ENCODE measurements at regions not wholly inside any gene's neighbourhood (a gene's known extent, or its start where the extent isn't known, plus 50 kb on each side); places are given as distances from the start of the nearest gene placed in this dataset.

DNA sequence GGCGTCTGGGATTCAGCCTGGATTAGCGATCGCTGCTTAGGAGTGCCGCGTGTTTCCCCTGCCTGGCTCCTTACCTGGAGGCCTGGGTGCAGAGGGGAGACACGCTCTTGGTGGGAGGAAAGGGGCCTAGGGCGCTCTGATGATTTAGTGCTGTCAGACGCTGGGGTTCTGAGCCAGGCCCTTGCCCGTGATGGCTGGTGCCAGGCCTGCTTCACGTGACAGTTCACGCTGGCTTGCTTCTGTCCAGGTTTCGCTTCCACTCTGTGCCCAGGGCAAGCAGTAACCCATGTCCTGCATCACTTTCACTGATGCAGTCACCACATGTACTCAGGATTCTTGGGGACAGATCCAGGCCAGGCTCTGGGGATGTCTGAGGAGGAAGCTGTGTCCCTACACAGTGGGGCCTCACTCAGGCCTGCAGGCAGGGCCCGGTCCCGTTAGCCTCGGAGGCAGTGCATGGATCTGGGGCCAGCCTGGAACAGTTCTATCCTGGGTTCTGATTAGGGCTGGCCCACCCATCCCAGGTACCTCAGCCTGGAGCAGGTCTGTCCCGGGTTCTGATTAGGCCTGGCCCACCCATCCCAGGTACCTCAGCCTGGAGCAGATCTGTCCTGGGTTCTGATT is 1220.9 kb downstream of the BRD1 start:
- in situ Hi-C loops (cut with HindIII; ENCODE audit: low pct_unique_long_range_greater_than_20kb, low sequenced_read_pairs) = no loop called here
- no peak for DNase-seq (ENCODE audit: low read depth, low spot score)

- in situ Hi-C loops (cut with HindIII; ENCODE audit: low pct_unique_long_range_greater_than_20kb, low sequenced_read_pairs) = no loop called here
- no peak for DNase-seq (ENCODE audit: low read depth, low spot score)
These were observed 1221.7 kb downstream of the BRD1 start for GRCh38 chr22:48605856-48606481.

- in situ Hi-C loops (cut with HindIII; ENCODE audit: low pct_unique_long_range_greater_than_20kb, low sequenced_read_pairs) = no loop called here
These were observed 1222.5 kb downstream of the BRD1 start for GRCh38 chr22:48605125-48605524.

GRCh38 chr22:48603621-48604320 is 1223.9 kb downstream of the BRD1 start:
- in situ Hi-C loops (cut with HindIII; ENCODE audit: low pct_unique_long_range_greater_than_20kb, low sequenced_read_pairs) = no loop called here

More at GRCh38 chr22:48605125-48605524, 1222.5 kb downstream of the BRD1 start:
- no peak for DNase-seq (ENCODE audit: low read depth, low spot score)

GRCh38 chr22:48602805-48603518 is 1224.7 kb downstream of the BRD1 start:
- DNase-seq (ENCODE audit: low read depth, low spot score) = no peak

More at GRCh38 chr22:48603621-48604320, 1223.9 kb downstream of the BRD1 start:
- DNase-seq (ENCODE audit: low read depth, low spot score) = no peak

GRCh38 chr22:48600681-48601080 is 1227.0 kb downstream of the BRD1 start:
- DNase-seq (ENCODE audit: low read depth, low spot score) = no peak
- in situ Hi-C loops (cut with HindIII; ENCODE audit: low pct_unique_long_range_greater_than_20kb, low sequenced_read_pairs) = no loop called here

More at GRCh38 chr22:48602805-48603518, 1224.7 kb downstream of the BRD1 start:
- in situ Hi-C loops (cut with HindIII; ENCODE audit: low pct_unique_long_range_greater_than_20kb, low sequenced_read_pairs) = no loop called here

- DNase-seq (ENCODE audit: low read depth, low spot score) = no peak
- in situ Hi-C loops (cut with HindIII; ENCODE audit: low pct_unique_long_range_greater_than_20kb, low sequenced_read_pairs) = no loop called here
These were observed 1227.5 kb downstream of the BRD1 start for GRCh38 chr22:48600171-48600570.

DNA sequence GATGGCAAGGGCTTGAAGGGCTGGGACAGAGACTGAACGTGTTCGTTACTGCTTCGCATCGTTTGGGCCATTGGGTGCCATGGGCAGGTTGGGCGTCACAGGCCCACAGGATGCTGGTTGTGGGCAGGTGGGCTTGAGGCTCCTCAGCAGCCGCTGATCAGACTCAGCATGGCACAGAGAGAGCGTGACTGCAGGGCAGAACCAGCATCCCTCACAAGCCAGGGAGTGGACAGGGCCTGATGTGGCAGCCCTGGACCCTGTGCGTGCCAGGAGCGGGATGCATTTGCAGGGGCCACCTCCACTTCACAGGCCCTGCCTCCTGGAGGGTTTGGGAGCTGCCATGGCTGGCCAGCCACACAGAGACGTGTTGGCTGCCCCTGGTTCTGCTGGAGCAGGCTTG is 1228.3 kb downstream of the BRD1 start:
- in situ Hi-C loops (cut with HindIII; ENCODE audit: low pct_unique_long_range_greater_than_20kb, low sequenced_read_pairs) = no loop called here
- no peak for DNase-seq (ENCODE audit: low read depth, low spot score)

- no peak for DNase-seq (ENCODE audit: low read depth, low spot score)
- in situ Hi-C loops (cut with HindIII; ENCODE audit: low pct_unique_long_range_greater_than_20kb, low sequenced_read_pairs) = no loop called here
These were observed 1231.4 kb downstream of the BRD1 start for GRCh38 chr22:48596111-48596850.

GRCh38 chr22:48595511-48595905 is 1232.2 kb downstream of the BRD1 start:
- in situ Hi-C loops (cut with HindIII; ENCODE audit: low pct_unique_long_range_greater_than_20kb, low sequenced_read_pairs) = no loop called here

DNA sequence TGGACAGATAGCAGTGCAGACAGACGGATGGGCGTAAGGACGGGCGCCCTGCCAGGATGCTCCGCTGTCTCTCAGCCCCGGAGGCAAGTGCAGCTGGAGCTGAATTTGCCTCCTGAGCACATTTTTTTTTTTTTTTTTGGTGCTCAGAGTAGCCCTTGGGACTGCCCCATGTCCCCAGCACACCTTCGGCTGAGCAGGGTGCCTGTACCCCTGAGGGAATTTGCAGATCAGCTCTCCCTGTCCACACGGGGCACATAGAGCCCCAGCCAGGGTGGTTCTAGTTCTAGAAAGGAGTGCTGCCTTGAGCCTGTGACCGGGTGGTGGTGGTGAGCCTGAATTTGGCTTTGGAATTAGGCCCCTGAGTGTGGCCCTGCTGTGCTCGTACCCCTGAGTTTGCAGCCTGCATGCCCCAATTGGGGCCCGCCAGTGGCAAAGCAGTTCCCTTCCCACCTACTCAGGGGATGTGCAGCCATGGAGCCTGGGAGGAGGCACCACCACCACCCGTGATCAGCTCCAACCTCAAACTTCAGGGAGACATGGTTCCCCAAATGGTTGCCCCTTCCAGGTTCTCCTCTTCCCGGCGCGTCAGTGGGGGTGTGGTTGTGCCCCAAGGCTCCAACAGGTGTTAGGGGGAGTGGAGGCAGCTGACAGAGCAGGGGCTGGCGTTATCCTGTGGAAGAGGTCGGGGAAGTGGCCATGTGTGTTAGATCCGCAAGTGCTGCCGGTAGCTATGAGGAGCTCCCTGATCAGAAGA is 1232.7 kb downstream of the BRD1 start:
- no peak for DNase-seq (ENCODE audit: low read depth, low spot score)
- in situ Hi-C loops (cut with HindIII; ENCODE audit: low pct_unique_long_range_greater_than_20kb, low sequenced_read_pairs) = no loop called here

More at GRCh38 chr22:48595511-48595905, 1232.2 kb downstream of the BRD1 start:
- no peak for DNase-seq (ENCODE audit: low read depth, low spot score)

DNA sequence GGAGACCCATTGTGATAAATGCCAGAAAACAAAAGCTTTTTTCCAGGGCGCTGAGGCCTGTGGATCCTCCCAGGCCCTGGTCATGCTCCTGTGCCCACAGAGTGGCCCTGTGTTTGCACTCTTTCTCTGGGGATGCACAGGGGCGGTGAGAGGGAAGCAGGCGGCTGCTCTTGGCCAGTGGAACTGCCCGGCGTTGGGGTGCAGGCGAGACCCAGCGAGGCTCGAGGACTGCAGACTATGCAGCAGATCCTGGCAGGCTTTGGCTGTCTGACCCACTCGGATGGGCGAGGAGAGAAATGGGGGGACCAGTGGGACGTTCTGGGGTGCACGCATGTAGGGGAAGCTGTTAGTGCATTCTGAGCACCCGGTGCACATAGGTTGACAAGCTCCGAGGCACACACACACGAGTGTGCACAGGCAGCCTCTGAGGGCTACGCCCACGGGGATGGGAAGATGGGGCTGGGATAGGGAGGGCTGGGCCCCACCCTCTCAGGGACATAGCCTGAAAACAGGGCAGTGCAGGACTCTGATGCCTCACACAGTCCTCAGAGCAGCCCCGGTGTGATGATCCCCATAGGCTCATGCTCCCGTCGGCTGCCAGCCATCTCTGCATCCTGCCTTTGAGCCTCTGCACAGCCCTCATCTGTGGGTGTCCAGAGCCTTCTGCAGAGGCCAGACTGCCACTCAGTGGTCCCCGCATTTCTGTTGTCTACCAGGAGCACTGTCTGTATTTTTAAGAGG is 1233.5 kb downstream of the BRD1 start:
- DNase-seq (ENCODE audit: low read depth, low spot score) = no peak
- in situ Hi-C loops (cut with HindIII; ENCODE audit: low pct_unique_long_range_greater_than_20kb, low sequenced_read_pairs) = no loop called here

DNA sequence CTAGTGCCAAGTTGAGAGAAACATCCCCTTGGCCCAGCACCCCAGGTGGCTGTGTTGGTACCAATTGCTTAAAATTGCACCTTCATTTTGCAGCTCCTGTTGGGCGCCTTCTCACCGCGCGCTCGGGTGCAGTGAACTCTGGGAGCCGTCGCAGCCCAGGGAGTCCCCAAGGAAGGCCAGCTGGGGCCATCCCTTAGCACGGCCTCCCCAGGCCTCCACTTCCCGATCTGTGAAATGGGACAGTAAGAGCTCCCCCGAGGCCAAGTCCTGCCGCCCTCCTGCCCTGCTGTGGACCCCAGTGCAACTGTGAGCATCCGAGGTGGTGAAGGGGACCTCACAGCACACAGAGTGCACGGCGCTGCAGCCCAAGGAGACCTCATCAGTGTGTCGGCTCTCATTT is 1234.1 kb downstream of the BRD1 start:
- DNase-seq (ENCODE audit: low read depth, low spot score) = no peak
- in situ Hi-C loops (cut with HindIII; ENCODE audit: low pct_unique_long_range_greater_than_20kb, low sequenced_read_pairs) = no loop called here

DNA sequence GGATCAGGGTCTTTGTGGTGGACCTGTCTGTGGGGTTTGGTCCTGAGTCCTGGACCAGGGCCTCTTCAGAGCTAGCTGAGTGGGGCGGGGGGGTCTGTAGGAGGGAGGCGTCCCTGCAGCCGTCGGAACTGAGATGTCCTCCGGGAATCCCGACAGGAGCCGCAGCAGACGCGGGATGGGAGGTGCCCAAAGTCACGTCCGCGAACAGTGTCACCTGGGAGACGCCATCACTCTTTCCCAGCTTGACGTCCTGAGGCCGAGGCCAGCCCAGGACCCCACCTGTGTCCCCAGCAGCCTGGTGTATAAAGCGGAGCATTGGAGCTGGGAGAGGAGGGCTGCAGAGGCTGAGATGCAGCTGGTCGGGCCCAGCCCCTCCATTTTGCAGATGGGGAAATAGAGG is 1234.7 kb downstream of the BRD1 start:
- no peak for DNase-seq (ENCODE audit: low read depth, low spot score)
- in situ Hi-C loops (cut with HindIII; ENCODE audit: low pct_unique_long_range_greater_than_20kb, low sequenced_read_pairs) = no loop called here

- in situ Hi-C loops (cut with HindIII; ENCODE audit: low pct_unique_long_range_greater_than_20kb, low sequenced_read_pairs) = no loop called here
- DNase-seq (ENCODE audit: low read depth, low spot score) = no peak
These were observed 1235.2 kb downstream of the BRD1 start for GRCh38 chr22:48592488-48592887.

GRCh38 chr22:48592066-48592345 is 1235.7 kb downstream of the BRD1 start:
- in situ Hi-C loops (cut with HindIII; ENCODE audit: low pct_unique_long_range_greater_than_20kb, low sequenced_read_pairs) = no loop called here
- DNase-seq (ENCODE audit: low read depth, low spot score) = no peak

Data from SK-MEL-5 (cell line).